Hypothalamus (tissue), 51 donors: ENCODE measurements at regions not wholly inside any gene's neighbourhood (a gene's known extent, or its start where the extent isn't known, plus 50 kb on each side); places are given as distances from the start of the nearest gene placed in this dataset.

Experiments
- DNase-seq, 51 donors: peaks; one replicate each; lab custom pipeline; 2025; lab: John Stamatoyannopoulos, UW

DNA sequence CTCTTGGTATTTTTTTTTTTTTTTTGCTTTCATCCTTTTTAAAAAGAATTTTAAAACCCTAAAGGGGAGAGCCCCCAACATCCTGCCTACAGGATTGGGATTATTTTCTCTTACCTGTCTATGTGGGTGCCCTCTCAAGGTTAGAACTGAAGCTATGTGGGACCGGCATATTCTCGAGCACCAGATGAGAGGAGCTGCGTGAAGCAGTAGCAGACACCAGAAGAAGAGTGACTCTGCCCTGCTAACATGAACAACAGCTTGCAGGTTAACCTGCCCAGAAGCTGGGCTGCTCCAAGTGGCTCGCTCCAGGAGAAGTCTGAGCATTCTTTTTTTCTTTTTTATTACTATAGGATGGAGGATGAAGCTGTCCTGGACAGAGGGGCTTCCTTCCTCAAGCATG is 102.6 kb upstream of the SLC4A4 start:
- peak in 1 of 51 donors; percentile 52 for DNase-seq

DNA sequence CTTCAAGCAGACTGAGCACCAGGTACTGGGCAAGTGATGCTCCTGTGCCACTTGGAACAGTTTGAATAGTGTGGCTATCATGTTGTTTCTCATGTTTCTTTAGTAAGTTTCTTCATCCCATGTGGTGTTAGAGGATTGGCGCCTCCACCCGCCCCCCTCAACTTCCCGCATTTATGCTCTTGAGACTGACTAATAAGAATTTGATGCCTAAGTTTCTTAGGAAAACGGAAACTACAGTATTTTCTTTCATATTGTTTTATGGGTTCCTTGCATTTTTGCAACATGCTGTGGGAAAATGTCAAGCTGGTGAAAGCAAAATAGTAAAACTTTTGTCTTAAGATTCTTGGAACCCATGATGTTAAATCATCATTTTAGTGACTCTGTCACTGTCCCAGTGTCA is 101.2 kb upstream of the SLC4A4 start:
- peak in 1 of 51 donors; percentile 8 for DNase-seq

- peak in 1 of 51 donors; percentile 10 for DNase-seq
Observed at GRCh38 chr4:71239365-71239764, 99.5 kb upstream of the SLC4A4 start.

DNA sequence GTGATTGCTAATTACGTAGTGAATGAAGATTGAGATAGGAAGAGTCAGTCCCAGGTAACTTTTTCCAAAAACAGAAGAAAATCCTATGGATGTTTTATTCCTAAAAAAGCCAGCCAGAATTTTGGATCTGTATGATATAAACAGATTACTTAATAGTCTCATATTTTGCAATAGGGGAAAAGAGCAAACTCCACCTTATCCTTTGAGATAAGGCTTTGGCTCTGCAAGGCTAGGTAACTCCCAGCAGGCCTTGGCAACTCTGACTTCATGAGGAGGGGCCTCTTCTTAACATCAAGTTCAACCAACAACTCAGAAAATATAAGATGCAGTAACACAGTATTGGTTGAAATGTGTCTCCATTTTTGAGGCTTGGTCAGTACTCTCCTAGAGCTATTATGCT is 98.7 kb upstream of the SLC4A4 start:
- DNase-seq = no peak

GRCh38 chr4:71241501-71242288 is 97.1 kb upstream of the SLC4A4 start:
- no peak for DNase-seq

- no peak for DNase-seq
Observed at GRCh38 chr4:71243091-71243833, 95.6 kb upstream of the SLC4A4 start.

DNA sequence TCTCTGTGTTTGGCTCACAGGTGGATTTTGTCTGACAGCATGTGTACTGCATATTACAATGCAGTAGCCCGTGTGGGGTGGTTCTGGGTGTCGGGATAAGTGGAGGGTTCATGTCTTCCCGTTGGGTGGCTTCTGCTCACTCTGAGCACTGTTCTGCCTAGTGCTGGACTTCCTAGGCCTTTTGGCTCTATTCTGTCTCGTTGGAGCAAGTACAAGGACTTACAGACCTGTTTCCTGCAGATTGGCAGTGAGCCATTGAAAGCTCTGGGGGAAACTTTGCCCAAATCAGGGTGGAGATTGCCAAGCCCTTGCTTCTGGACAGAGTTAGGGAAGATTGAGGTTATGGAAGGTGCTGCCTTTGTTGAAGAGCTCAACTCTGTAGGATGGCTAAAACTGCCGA is 91.1 kb upstream of the SLC4A4 start:
- peak in 5 of 51 donors; percentile 5 to 11 (median 6) for DNase-seq

DNA sequence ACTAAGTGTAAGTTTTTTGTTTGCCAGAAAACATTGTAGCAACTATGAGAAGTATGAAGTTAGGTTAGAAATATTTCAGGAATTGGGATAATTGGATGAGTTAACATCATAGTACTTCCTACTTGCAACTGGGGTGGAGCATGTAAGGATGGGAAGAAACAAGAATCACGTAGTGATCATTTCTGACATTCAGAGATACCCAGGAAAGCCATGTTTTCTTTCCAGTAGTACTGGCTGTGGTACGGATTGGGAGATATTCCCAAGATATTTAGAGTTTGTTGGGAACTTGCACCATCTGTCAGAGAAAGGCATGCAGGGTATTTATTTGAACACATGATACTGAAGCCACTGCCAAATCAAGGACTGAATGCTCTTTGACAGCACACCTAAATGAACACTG is 87.6 kb upstream of the SLC4A4 start:
- DNase-seq = no peak

DNA sequence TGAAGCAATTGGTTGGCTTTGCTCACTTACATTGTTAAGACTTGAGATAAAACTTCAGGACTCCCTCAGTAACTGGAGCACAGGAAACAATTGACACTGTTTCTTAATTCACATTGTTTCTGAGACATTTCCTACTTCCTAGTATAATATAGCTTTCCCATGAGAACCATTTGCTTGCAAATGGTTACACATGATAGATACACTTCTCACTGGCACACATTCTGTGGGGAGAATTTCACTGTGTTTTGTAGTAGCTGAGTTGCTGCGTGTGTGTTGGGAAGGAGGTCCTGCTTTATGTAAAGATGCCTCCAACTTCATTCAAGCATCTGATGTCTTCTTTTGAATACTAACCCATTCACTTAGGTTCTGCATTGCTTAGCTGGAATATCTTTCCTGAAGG is 85.3 kb upstream of the SLC4A4 start:
- no peak for DNase-seq

- DNase-seq = no peak
Observed at GRCh38 chr4:71254451-71255012, 84.3 kb upstream of the SLC4A4 start.

DNA sequence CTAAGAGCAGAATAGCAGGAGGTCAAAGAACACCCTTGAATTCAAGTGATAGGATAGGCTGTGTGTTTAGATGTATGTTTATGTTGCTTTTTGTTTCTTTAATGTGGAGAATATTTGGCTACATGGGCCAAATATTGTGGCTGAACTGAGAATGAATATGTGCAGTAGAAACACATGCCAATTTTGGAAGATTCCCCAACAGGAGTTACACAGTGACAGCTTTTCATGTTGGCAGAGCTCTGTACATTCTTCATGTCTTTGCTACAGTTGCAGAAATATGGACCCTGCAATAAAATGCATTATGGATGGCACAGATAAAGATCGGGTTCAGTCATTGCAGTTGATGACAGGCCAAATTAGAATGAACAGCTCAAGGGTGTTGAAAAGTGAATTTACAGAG is 82.8 kb upstream of the SLC4A4 start:
- no peak for DNase-seq

DNA sequence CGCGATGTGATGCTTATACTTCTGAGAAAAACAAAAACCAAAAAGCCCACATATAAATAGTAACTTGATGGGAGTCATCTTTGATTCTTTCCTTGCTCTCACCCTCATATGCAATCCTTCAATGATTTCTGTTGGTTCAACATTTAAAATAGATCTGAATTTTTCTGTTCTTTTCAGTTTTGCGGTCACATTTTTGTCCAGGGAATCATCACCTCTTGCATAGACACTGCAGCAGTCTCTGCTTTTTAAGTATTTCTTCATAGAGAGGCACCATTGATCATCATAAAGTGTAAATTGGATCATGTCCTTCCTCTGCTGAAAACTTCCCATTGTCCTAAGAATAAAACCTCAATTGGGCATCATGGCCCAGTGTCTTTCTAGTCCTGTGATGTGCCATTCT is 81.1 kb upstream of the SLC4A4 start:
- no peak for DNase-seq

DNA sequence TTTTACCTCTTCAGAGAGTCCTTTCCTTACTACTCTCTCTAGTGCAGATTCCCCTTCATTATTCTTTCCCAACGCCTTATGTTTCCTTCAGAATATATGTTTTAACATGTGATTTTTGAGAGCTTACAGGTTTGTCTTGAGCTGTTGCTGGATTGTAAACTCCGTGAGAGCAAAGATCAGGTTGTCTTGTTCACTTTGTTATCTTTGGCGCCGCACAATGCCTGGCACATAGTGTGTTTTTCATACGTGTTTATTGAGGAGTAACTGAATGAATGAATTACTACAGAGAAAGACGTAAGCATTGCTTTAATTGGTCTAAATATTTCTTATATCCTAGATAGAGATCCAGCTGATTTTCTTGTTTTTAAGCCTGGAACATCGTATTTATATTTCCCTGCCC is 80.5 kb upstream of the SLC4A4 start:
- DNase-seq = no peak

GRCh38 chr4:71259280-71259679 is 79.5 kb upstream of the SLC4A4 start:
- peak in 15 of 51 donors; percentile 0 to 72 (median 13) for DNase-seq

- DNase-seq = peak in 5 of 51 donors; percentile 13 to 72 (median 23)
Observed at GRCh38 chr4:71259911-71260331, 78.9 kb upstream of the SLC4A4 start.

DNA sequence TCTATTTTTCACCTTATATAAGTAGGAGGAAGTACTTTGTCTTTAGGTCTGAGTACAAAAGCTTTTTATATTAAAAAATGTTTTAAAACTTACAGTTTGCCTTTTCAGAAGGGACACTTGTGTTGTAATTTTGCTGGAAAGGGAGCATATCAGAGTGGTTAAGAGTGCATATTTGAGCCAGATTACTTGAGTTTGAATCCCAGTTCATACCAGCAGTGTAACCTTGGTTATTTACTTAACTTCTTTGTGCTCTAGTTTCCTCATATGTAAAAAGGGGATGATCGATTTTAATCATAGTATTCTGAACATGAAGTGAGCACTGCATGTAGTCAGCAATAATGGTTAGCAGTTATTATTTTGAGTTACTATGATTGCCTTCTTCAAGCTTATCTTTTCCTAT is 78.3 kb upstream of the SLC4A4 start:
- DNase-seq = peak in 1 of 51 donors; percentile 46

- peak in 2 of 51 donors; percentile 9 to 46 for DNase-seq
Observed at GRCh38 chr4:71261001-71261400, 77.8 kb upstream of the SLC4A4 start.

DNA sequence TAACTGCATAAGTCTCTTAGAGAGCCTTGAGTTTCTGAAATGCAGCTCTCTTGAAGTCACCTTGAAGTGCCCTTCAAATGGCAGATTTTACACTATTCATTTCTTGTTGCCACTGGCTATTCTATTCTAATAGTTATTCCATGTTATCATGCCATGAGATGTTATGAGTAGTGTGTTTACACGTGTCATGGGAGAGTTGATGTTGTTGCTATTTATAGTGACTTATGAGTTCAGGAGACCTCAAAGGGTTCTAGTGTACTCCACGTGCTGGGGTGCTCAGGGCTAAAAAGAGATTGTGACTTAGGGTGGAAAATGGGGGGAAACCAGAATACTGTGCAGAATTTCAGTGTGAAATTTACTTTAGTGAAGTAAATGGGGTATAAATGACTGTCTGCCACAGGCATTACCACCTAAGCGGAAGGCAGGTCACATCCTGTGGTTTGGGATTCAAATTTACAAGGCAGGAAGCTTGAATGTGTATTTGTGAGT is 77.1 kb upstream of the SLC4A4 start:
- no peak for DNase-seq

- no peak for DNase-seq
Observed at GRCh38 chr4:71262161-71262560, 76.7 kb upstream of the SLC4A4 start.

GRCh38 chr4:71266090-71266794 is 72.6 kb upstream of the SLC4A4 start:
- DNase-seq = no peak

- DNase-seq = no peak
Observed at GRCh38 chr4:71267244-71267643, 71.6 kb upstream of the SLC4A4 start.
